Prostate gland (tissue), 2 donors: ENCODE measurements at regions not wholly inside any gene's neighbourhood (a gene's known extent, or its start where the extent isn't known, plus 50 kb on each side); places are given as distances from the start of the nearest gene placed in this dataset.

Experiments
- CTCF ChIP-seq, 4 experiments: fragments of 200-600 bp in 2 of 4; fragments of 450-650 bp in 2 of 4; sonication (generic) in 2 of 4; IDR thresholded peaks; 1 replicate in 3 of 4; 2 replicates in 1 of 4; pipeline ENCODE4 v1.5.1; 2016 to 2019; ENCODE audit warnings: antibody characterized with exemption in 4 of 4, mild to moderate bottlenecking in 2 of 4, moderate library complexity in 2 of 4
- POLR2A ChIP-seq: fragments of 450-650 bp; IDR thresholded peaks from one replicate; pipeline ENCODE4 v1.6.1; 2016; ENCODE audit warnings: antibody characterized with exemption, mild to moderate bottlenecking

GRCh38 chr16:17773698-17774101 lies 302.9 kb upstream of the XYLT1 start:
- TF ChIP-seq CTCF (IDR thresholded peaks at IDR 0.05), result no peak
- no peak for TF ChIP-seq POLR2A
